HG03196 (cell line): ENCODE measurements at regions not wholly inside any gene's neighbourhood (a gene's known extent, or its start where the extent isn't known, plus 50 kb on each side); places are given as distances from the start of the nearest gene placed in this dataset.

Source experiments
- ATAC-seq: cut with Tn5 transposase; IDR thresholded peaks from one replicate; pipeline ENCODE4 v1.9.1; 2021; ENCODE audit not compliant: unreplicated experiment

GRCh38 chr12:78579846-78580245, 284.7 kb upstream of the SYT1 start:
- no peak for ATAC-seq

- no peak for ATAC-seq
These were observed 284.3 kb upstream of the SYT1 start for GRCh38 chr12:78580296-78580695.

- no peak for ATAC-seq
These were observed 279.9 kb upstream of the SYT1 start for GRCh38 chr12:78584695-78585094.

GRCh38 chr12:78585132-78585531, 279.4 kb upstream of the SYT1 start:
- no peak for ATAC-seq

GRCh38 chr12:78586790-78587189, 277.8 kb upstream of the SYT1 start:
- ATAC-seq = no peak

GRCh38 chr12:78599366-78599765, 265.2 kb upstream of the SYT1 start:
- no peak for ATAC-seq

GRCh38 chr12:78600541-78600940, 264.0 kb upstream of the SYT1 start:
- ATAC-seq = no peak

- ATAC-seq = no peak
These were observed 253.1 kb upstream of the SYT1 start for GRCh38 chr12:78611504-78611903.

GRCh38 chr12:78612190-78612589, 252.4 kb upstream of the SYT1 start:
- no peak for ATAC-seq

GRCh38 chr12:78617683-78618082, 246.9 kb upstream of the SYT1 start:
- no peak for ATAC-seq

GRCh38 chr12:78622529-78623195, 241.9 kb upstream of the SYT1 start:
- no peak for ATAC-seq

- no peak for ATAC-seq
These were observed 236.0 kb upstream of the SYT1 start for GRCh38 chr12:78628491-78629100.

GRCh38 chr12:78636231-78636855, 228.2 kb upstream of the SYT1 start:
- no peak for ATAC-seq

- no peak for ATAC-seq
These were observed 222.6 kb upstream of the SYT1 start for GRCh38 chr12:78641837-78642423.

GRCh38 chr12:78645956-78646355, 218.6 kb upstream of the SYT1 start:
- no peak for ATAC-seq

GRCh38 chr12:78651755-78652154, 212.8 kb upstream of the SYT1 start:
- ATAC-seq = no peak

GRCh38 chr12:78666584-78666983, 198.0 kb upstream of the SYT1 start:
- ATAC-seq = no peak

- ATAC-seq = no peak
These were observed 193.3 kb upstream of the SYT1 start for GRCh38 chr12:78671295-78671694.

- no peak for ATAC-seq
These were observed 192.5 kb upstream of the SYT1 start for GRCh38 chr12:78672033-78672432.

GRCh38 chr12:78674311-78675090, 190.1 kb upstream of the SYT1 start:
- ATAC-seq = no peak

- no peak for ATAC-seq
These were observed 184.0 kb upstream of the SYT1 start for GRCh38 chr12:78680596-78680995.
